GM23338 (cell line): ENCODE measurements at regions not wholly inside any gene's neighbourhood (a gene's known extent, or its start where the extent isn't known, plus 50 kb on each side); places are given as distances from the start of the nearest gene placed in this dataset.

Experiments
- ATAC-seq: fragments of 200-7000 bp; cut with Tn5 transposase; 3 replicates; pipeline ENCODE4 v1.9.1; 2020
- DNase-seq: peaks from one replicate; pipeline ENCODE4 v3.0.0-alpha.2; 2015; ENCODE audit warnings: low spot score
- H2AFZ ChIP-seq: fragments of 200-600 bp; sonication (generic); 2 replicates; pipeline ENCODE4 v1.8.0; 2016; ENCODE audit warnings: antibody characterized with exemption, mild to moderate bottlenecking, moderate library complexity
- H3F3A ChIP-seq: fragments of 200-600 bp; sonication (generic); replicated peaks from 2 replicates; pipeline ENCODE4 v1.8.0; 2017; ENCODE audit warnings: antibody characterized with exemption, mixed run types, low read depth
- H3K27ac ChIP-seq: fragments of 200-600 bp; sonication (generic); 2 replicates; pipeline ENCODE4 v1.6.1; 2016; ENCODE audit warnings: low read depth
- H3K27me3 ChIP-seq: fragments of 200-600 bp; sonication (generic); 2 replicates; pipeline ENCODE4 v1.8.0; 2016; ENCODE audit warnings: mild to moderate bottlenecking, mixed run types, moderate library complexity; ENCODE audit not compliant: insufficient read depth
- H3K36me3 ChIP-seq: fragments of 200-600 bp; sonication (generic); 2 replicates; pipeline ENCODE4 v1.8.0; 2016; ENCODE audit warnings: mild to moderate bottlenecking; ENCODE audit not compliant: insufficient read depth
- H3K4me1 ChIP-seq: fragments of 200-600 bp; sonication (generic); 2 replicates; pipeline ENCODE4 v1.8.0; 2016; ENCODE audit warnings: mild to moderate bottlenecking, moderate library complexity; ENCODE audit not compliant: insufficient read depth
- H3K4me2 ChIP-seq: fragments of 200-600 bp; sonication (generic); 2 replicates; pipeline ENCODE4 v1.7.1; 2017; ENCODE audit warnings: mixed run types
- H3K4me3 ChIP-seq: fragments of 200-600 bp; sonication (generic); 2 replicates; pipeline ENCODE4 v1.6.1; 2016; ENCODE audit warnings: mixed run types
- H3K79me2 ChIP-seq: fragments of 200-600 bp; sonication (generic); replicated peaks from 2 replicates; pipeline ENCODE4 v1.8.0; 2017; ENCODE audit warnings: mild to moderate bottlenecking; ENCODE audit not compliant: insufficient read depth
- H3K9me2 ChIP-seq: fragments of 200-600 bp; sonication (generic); 2 replicates; pipeline ENCODE4 v1.8.0; 2017; ENCODE audit not compliant: insufficient read depth
- H4K20me1 ChIP-seq: fragments of 200-600 bp; sonication (generic); replicated peaks from 2 replicates; pipeline ENCODE4 v1.8.0; 2017; ENCODE audit warnings: mild to moderate bottlenecking; ENCODE audit not compliant: insufficient read depth
- H3K27ac Mint-ChIP-seq: 2 replicates; pipeline ENCODE4 v1.8.0; 2020; ENCODE audit warnings: inconsistent platforms, mild to moderate bottlenecking, moderate library complexity, mixed read lengths
- H3K27me3 Mint-ChIP-seq: 3 replicates; pipeline ENCODE4 v1.8.0; 2022; ENCODE audit warnings: low read depth, mild to moderate bottlenecking, moderate library complexity, mixed read lengths, inconsistent platforms; ENCODE audit not compliant: insufficient read depth, poor library complexity
- H3K36me3 Mint-ChIP-seq: 3 replicates; pipeline ENCODE4 v1.8.0; 2021; ENCODE audit warnings: low read depth, mild to moderate bottlenecking, inconsistent platforms, moderate library complexity, mixed read lengths
- H3K4me1 Mint-ChIP-seq: 3 replicates; pipeline ENCODE4 v1.8.0; 2020; ENCODE audit warnings: mild to moderate bottlenecking, inconsistent platforms, mixed read lengths
- H3K4me3 Mint-ChIP-seq: 3 replicates; pipeline ENCODE4 v1.8.0; 2021; ENCODE audit warnings: moderate library complexity, mild to moderate bottlenecking, inconsistent platforms, mixed read lengths
- H3K9me3 Mint-ChIP-seq: 3 replicates; pipeline ENCODE4 v1.8.0; 2020; ENCODE audit warnings: moderate library complexity, mild to moderate bottlenecking, inconsistent platforms, mixed read lengths
- CREB1 ChIP-seq: fragments of 250-450 bp; sonication (Bioruptor Pico); IDR thresholded peaks from 2 replicates; pipeline ENCODE4 v1.5.0; 2020; ENCODE audit warnings: low read depth, mild to moderate bottlenecking, moderate library complexity
- EZH2 ChIP-seq: fragments of 200-600 bp; sonication (generic); IDR thresholded peaks from one replicate; pipeline ENCODE4 v1.8.0; 2017; ENCODE audit warnings: antibody characterized with exemption, mild to moderate bottlenecking, low read depth; ENCODE audit not compliant: unreplicated experiment
- EZH2phosphoT487 ChIP-seq: fragments of 200-600 bp; sonication (generic); IDR thresholded peaks from one replicate; pipeline ENCODE4 v1.8.1; 2018; ENCODE audit warnings: antibody characterized with exemption; ENCODE audit not compliant: unreplicated experiment
- JUNB ChIP-seq: IDR thresholded peaks from one replicate; pipeline ENCODE4 v1.6.1; 2016; ENCODE audit warnings: antibody characterized with exemption; ENCODE audit not compliant: unreplicated experiment
- NANOG ChIP-seq: IDR thresholded peaks from 2 replicates; pipeline ENCODE4 v1.6.1; 2016; ENCODE audit warnings: antibody characterized with exemption, borderline replicate concordance
- POLR2AphosphoS5 ChIP-seq: IDR thresholded peaks from 2 replicates; pipeline ENCODE4 v1.6.1; 2016; ENCODE audit warnings: antibody characterized with exemption, low read depth
- REST ChIP-seq: IDR thresholded peaks from one replicate; pipeline ENCODE4 v1.6.1; 2018; ENCODE audit warnings: antibody characterized with exemption; ENCODE audit not compliant: unreplicated experiment
- STAT1 ChIP-seq: IDR thresholded peaks from one replicate; pipeline ENCODE4 v1.6.1; 2016; ENCODE audit warnings: antibody characterized with exemption; ENCODE audit not compliant: unreplicated experiment
- ZNF114 ChIP-seq: fragments of 250-450 bp; sonication (Bioruptor Pico); IDR thresholded peaks from 2 replicates; pipeline ENCODE4 v1.5.0; 2020; ENCODE audit warnings: mild to moderate bottlenecking, moderate library complexity
- ZNF331 ChIP-seq: fragments of 250-450 bp; sonication (Bioruptor Pico); IDR thresholded peaks from 2 replicates; pipeline ENCODE4 v1.5.0; 2020; ENCODE audit warnings: low read depth, mild to moderate bottlenecking, moderate library complexity
- TF ChIP-seq, protein P1 (sequence below), 2 experiments: fragments of 200-600 bp in 1 of 2; sonication (generic) in 1 of 2; conservative IDR thresholded peaks; 2 replicates each; pipeline versions ENCODE4 v1.5.1 to v1.6.1; 2016 to 2017; ENCODE audit warnings: antibody characterized with exemption in 2 of 2, low read depth in 2 of 2, mild to moderate bottlenecking in 2 of 2, moderate library complexity in 1 of 2
- TF ChIP-seq, protein P2 (sequence below): IDR thresholded peaks from 2 replicates; pipeline ENCODE4 v1.6.1; 2016; ENCODE audit warnings: antibody characterized with exemption
- TF ChIP-seq, protein P3 (sequence below): fragments of 250-450 bp; sonication (Bioruptor Pico); IDR thresholded peaks from 2 replicates; pipeline ENCODE4 v1.5.0; 2020; ENCODE audit warnings: mild to moderate bottlenecking, moderate library complexity

GRCh38 chr12:97209997-97210396, 252.6 kb upstream of the RMST start:
- ATAC-seq (no peak), DNase-seq (no peak)
- Mint-ChIP-seq H3K4me3 (no peak overlapping the region), H3K27ac (no peak overlapping the region), H3K36me3 (0 out of 3 replicates have a peak, but pooled peaks cover 1% of the 10 kb centered on the region), H3K27me3 (no peaks in the 10 kb centered on the region), H3K9me3 (peaks cover 6% of the 10 kb centered on the region; the same call in 1 of the 3 replicates), H3K4me1 (no peaks in the 10 kb centered on the region)
- Histone ChIP-seq H3K79me2 (no peaks in the 10 kb centered on the region), H3K9me2 (0 out of 2 replicates have a peak, but pooled peaks cover 3% of the 10 kb centered on the region), H3K36me3 (no peaks in the 10 kb centered on the region), H3F3A (no peaks in the 10 kb centered on the region), H2AFZ (no peak overlapping the region), H3K4me3 (no peak overlapping the region), H4K20me1 (no peaks in the 10 kb centered on the region), H3K27ac (no peak overlapping the region), H3K4me1 (no peaks in the 10 kb centered on the region), H3K4me2 (no peak overlapping the region), H3K27me3 (no peaks in the 10 kb centered on the region)
- TF ChIP-seq JUNB (no peak), POLR2AphosphoS5 (no peak), CREB1 (CRISPR knock-in tag) (no peak), STAT1 (no peak), NANOG (no peak), EZH2phosphoT487 (no peak), ZNF114 (CRISPR knock-in tag) (no peak), EZH2 (no peak), ZNF331 (CRISPR knock-in tag) (no peak), REST (no peak)
- TF ChIP-seq, protein P1, sequence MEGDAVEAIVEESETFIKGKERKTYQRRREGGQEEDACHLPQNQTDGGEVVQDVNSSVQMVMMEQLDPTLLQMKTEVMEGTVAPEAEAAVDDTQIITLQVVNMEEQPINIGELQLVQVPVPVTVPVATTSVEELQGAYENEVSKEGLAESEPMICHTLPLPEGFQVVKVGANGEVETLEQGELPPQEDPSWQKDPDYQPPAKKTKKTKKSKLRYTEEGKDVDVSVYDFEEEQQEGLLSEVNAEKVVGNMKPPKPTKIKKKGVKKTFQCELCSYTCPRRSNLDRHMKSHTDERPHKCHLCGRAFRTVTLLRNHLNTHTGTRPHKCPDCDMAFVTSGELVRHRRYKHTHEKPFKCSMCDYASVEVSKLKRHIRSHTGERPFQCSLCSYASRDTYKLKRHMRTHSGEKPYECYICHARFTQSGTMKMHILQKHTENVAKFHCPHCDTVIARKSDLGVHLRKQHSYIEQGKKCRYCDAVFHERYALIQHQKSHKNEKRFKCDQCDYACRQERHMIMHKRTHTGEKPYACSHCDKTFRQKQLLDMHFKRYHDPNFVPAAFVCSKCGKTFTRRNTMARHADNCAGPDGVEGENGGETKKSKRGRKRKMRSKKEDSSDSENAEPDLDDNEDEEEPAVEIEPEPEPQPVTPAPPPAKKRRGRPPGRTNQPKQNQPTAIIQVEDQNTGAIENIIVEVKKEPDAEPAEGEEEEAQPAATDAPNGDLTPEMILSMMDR (conservative IDR thresholded peaks at IDR 0.05; ENCODE audit: low read depth in 2 of 2): no peak
- TF ChIP-seq, protein P2, sequence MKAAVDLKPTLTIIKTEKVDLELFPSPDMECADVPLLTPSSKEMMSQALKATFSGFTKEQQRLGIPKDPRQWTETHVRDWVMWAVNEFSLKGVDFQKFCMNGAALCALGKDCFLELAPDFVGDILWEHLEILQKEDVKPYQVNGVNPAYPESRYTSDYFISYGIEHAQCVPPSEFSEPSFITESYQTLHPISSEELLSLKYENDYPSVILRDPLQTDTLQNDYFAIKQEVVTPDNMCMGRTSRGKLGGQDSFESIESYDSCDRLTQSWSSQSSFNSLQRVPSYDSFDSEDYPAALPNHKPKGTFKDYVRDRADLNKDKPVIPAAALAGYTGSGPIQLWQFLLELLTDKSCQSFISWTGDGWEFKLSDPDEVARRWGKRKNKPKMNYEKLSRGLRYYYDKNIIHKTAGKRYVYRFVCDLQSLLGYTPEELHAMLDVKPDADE: no peak
- TF ChIP-seq, protein P3, sequence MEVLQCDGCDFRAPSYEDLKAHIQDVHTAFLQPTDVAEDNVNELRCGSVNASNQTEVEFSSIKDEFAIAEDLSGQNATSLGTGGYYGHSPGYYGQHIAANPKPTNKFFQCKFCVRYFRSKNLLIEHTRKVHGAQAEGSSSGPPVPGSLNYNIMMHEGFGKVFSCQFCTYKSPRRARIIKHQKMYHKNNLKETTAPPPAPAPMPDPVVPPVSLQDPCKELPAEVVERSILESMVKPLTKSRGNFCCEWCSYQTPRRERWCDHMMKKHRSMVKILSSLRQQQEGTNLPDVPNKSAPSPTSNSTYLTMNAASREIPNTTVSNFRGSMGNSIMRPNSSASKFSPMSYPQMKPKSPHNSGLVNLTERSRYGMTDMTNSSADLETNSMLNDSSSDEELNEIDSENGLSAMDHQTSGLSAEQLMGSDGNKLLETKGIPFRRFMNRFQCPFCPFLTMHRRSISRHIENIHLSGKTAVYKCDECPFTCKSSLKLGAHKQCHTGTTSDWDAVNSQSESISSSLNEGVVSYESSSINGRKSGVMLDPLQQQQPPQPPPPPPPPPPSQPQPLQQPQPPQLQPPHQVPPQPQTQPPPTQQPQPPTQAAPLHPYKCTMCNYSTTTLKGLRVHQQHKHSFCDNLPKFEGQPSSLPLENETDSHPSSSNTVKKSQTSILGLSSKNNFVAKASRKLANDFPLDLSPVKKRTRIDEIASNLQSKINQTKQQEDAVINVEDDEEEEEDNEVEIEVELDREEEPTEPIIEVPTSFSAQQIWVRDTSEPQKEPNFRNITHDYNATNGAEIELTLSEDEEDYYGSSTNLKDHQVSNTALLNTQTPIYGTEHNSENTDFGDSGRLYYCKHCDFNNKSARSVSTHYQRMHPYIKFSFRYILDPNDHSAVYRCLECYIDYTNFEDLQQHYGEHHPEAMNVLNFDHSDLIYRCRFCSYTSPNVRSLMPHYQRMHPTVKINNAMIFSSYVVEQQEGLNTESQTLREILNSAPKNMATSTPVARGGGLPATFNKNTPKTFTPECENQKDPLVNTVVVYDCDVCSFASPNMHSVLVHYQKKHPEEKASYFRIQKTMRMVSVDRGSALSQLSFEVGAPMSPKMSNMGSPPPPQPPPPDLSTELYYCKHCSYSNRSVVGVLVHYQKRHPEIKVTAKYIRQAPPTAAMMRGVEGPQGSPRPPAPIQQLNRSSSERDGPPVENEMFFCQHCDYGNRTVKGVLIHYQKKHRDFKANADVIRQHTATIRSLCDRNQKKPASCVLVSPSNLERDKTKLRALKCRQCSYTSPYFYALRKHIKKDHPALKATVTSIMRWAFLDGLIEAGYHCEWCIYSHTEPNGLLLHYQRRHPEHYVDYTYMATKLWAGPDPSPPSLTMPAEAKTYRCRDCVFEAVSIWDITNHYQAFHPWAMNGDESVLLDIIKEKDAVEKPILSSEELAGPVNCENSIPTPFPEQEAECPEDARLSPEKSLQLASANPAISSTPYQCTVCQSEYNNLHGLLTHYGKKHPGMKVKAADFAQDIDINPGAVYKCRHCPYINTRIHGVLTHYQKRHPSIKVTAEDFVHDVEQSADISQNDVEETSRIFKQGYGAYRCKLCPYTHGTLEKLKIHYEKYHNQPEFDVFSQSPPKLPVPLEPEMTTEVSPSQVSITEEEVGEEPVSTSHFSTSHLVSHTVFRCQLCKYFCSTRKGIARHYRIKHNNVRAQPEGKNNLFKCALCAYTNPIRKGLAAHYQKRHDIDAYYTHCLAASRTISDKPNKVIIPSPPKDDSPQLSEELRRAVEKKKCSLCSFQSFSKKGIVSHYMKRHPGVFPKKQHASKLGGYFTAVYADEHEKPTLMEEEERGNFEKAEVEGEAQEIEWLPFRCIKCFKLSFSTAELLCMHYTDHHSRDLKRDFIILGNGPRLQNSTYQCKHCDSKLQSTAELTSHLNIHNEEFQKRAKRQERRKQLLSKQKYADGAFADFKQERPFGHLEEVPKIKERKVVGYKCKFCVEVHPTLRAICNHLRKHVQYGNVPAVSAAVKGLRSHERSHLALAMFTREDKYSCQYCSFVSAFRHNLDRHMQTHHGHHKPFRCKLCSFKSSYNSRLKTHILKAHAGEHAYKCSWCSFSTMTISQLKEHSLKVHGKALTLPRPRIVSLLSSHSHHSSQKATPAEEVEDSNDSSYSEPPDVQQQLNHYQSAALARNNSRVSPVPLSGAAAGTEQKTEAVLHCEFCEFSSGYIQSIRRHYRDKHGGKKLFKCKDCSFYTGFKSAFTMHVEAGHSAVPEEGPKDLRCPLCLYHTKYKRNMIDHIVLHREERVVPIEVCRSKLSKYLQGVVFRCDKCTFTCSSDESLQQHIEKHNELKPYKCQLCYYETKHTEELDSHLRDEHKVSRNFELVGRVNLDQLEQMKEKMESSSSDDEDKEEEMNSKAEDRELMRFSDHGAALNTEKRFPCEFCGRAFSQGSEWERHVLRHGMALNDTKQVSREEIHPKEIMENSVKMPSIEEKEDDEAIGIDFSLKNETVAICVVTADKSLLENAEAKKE (CRISPR knock-in tag): no peak
